ENCODE measurements at regions not wholly inside any gene's neighbourhood (a gene's known extent, or its start where the extent isn't known, plus 50 kb on each side); places are given as distances from the start of the nearest gene placed in this dataset.

DNA sequence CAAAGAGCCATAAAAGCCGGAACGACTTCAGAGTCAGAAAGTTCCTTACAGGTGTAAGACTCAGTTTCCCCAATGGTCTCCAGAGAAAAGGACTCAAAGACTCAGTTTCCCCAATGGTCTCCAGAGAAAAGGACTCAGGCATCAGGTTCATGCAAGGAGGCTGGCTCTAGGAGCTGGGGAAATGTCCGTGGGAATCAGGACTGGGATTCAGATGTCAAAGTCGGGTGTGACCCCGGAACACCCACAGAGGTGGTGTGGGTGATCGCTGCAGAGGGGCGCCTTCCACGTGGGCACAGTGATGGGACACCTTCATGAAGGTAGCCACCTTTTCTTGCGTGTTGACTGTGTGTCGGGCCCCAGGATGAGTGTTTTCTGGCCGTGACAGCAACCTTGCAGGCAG lies 340.8 kb downstream of the NPHP4 start:
- no peak for TF ChIP-seq POLR2AphosphoS5 (IDR thresholded peaks at IDR 0.05; ENCODE audit: low read depth)
- TF ChIP-seq, protein P1, sequence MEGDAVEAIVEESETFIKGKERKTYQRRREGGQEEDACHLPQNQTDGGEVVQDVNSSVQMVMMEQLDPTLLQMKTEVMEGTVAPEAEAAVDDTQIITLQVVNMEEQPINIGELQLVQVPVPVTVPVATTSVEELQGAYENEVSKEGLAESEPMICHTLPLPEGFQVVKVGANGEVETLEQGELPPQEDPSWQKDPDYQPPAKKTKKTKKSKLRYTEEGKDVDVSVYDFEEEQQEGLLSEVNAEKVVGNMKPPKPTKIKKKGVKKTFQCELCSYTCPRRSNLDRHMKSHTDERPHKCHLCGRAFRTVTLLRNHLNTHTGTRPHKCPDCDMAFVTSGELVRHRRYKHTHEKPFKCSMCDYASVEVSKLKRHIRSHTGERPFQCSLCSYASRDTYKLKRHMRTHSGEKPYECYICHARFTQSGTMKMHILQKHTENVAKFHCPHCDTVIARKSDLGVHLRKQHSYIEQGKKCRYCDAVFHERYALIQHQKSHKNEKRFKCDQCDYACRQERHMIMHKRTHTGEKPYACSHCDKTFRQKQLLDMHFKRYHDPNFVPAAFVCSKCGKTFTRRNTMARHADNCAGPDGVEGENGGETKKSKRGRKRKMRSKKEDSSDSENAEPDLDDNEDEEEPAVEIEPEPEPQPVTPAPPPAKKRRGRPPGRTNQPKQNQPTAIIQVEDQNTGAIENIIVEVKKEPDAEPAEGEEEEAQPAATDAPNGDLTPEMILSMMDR (conservative IDR thresholded peaks at IDR 0.05; ENCODE audit: low read depth in 2 of 2): no peak
